ENCODE measurements at regions not wholly inside any gene's neighbourhood (a gene's known extent, or its start where the extent isn't known, plus 50 kb on each side); places are given as distances from the start of the nearest gene placed in this dataset.

DNA sequence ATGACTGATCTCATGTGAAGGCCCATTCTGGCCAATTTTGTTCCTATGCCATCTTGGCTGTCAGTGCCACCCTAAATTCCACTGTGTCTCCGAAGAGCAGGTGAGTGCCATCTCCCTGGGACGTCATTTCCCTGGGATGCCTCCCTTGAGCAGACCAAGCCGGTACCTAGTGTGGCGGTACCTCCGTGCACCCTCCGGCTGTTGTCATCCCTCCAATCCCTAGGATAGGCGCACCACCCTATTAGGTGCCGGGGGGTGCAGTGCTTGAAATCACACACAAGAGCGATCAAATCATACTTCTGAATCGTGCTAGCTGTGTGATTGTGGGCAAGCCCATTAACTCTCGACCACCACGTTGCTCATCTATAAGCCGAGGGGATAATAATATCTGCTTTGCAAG is 81.8 kb upstream of the GLI2 start:
- no peak overlapping the region for H3K23ac ChIP-seq (ENCODE audit: insufficient read length)
- H3K23me2 ChIP-seq (ENCODE audit: low read depth, low read length), result no peaks in the 10 kb centered on the region; the same call in 1 of the 2 replicates
- H2BK5ac ChIP-seq (ENCODE audit: low read depth, low read length), result no peak overlapping the region
- no peak overlapping the region for H2BK20ac ChIP-seq (ENCODE audit: low read length)
- no peaks in the 10 kb centered on the region for H3K79me2 ChIP-seq (ENCODE audit: control insufficient read depth in 1 of 2, insufficient read depth in 2 of 2, low read length in 2 of 2)
- H4K8ac ChIP-seq (ENCODE audit: extremely low read depth, insufficient read depth, low read length), result no peak overlapping the region; the same call in 1 of the 2 replicates
- H2BK15ac ChIP-seq (ENCODE audit: low read length), result no peak overlapping the region
- ChIA-PET CTCF (ENCODE audit: partially characterized antibody) (interaction anchor here (0.6 to 7.7 kb wide), 5 partner anchors 17 to 101 kb away, joined by 3 to 58 read pairs (median 3); no protein-coding TSS in a partner anchor), POLR2A (ENCODE audit: partially characterized antibody) (no interaction called here)
- TF ChIP-seq RXRA (IDR thresholded peaks at IDR 0.05; ENCODE audit: insufficient read depth, low read depth, low read length) (no peak), CEBPB (IDR thresholded peaks at IDR 0.05; ENCODE audit: low read depth, low read length) (no peak), TAF1 (IDR thresholded peaks at IDR 0.05; ENCODE audit: low read depth, low read length) (no peak), TBP (IDR thresholded peaks at IDR 0.05; ENCODE audit: low read depth, low read length) (no peak), EZH2 (IDR thresholded peaks at IDR 0.05; ENCODE audit: low read depth, low read length, severe bottlenecking) (no peak), BACH1 (IDR thresholded peaks at IDR 0.05; ENCODE audit: low read length) (no peak), SRF (IDR thresholded peaks at IDR 0.05; ENCODE audit: low read depth, low read length) (no peak), SP1 (IDR thresholded peaks at IDR 0.05; ENCODE audit: low read depth, low read length) (no peak), FOSL1 (IDR thresholded peaks at IDR 0.05; ENCODE audit: insufficient read depth, low read depth, low read length) (no peak), CHD1 (IDR thresholded peaks at IDR 0.05; ENCODE audit: low read depth, low read length) (no peak), TCF12 (IDR thresholded peaks at IDR 0.05; ENCODE audit: low read depth, low read length) (no peak)
- H3K4me2 ChIP-seq (ENCODE audit: insufficient read depth in 1 of 2, low read depth in 2 of 2, low read length in 2 of 2), result peak overlapping the region; percentile 54 to 58; a peak in 3 of 4 replicates
- H4K91ac ChIP-seq (replicated peaks; ENCODE audit: insufficient read length, low read length), result no peak overlapping the region
- no peak overlapping the region for H2AFZ ChIP-seq (ENCODE audit: low read length)
- no peak overlapping the region for H3K14ac ChIP-seq (ENCODE audit: insufficient read length)
- H2AK5ac ChIP-seq (ENCODE audit: low read depth, low read length), result no peak overlapping the region
- no peaks in the 10 kb centered on the region for H3K79me1 ChIP-seq (ENCODE audit: low read depth, low read length)
- no peaks in the 10 kb centered on the region for H3K36me3 ChIP-seq (ENCODE audit: control insufficient read depth in 2 of 4, insufficient read depth in 4 of 4, low read length in 3 of 4)
- DNase-seq (ENCODE audit: low read depth in 1 of 2, low spot score in 2 of 2), result no peak
- no peak overlapping the region for H3K56ac ChIP-seq (replicated peaks; ENCODE audit: insufficient read length, low read depth, low read length)
- H3K4me1 ChIP-seq (replicated peaks in 1 of 4; ENCODE audit: control insufficient read depth in 3 of 4, insufficient read depth in 4 of 4, low read length in 3 of 4), result peaks cover 0 to 3% (median 1%) of the 10 kb centered on the region in 4 experiments; a peak in 3 of 7 replicates
- H3K9ac ChIP-seq (replicated peaks in 1 of 4; ENCODE audit: extremely low read depth in 1 of 4, low read depth in 3 of 4, low read length in 3 of 4), result no peak overlapping the region
- H2BK12ac ChIP-seq (ENCODE audit: low read depth, low read length), result no peak overlapping the region
- no peak overlapping the region for H2BK120ac ChIP-seq (replicated peaks; ENCODE audit: low read depth, low read length)
- H3K4ac ChIP-seq (replicated peaks; ENCODE audit: insufficient read length, low read depth, low read length), result no peak overlapping the region
- peaks cover 10 to 26% (median 22%) of the 10 kb centered on the region in 4 experiments for H3K27me3 ChIP-seq (replicated peaks in 1 of 4; ENCODE audit: control insufficient read depth in 3 of 4, extremely low read depth in 1 of 4, insufficient read depth in 3 of 4, low read length in 3 of 4)
- no peak overlapping the region for H3K27ac ChIP-seq (ENCODE audit: low read depth, low read length)
- peak overlapping the region in 1 of 4 experiments; percentile 46; a peak in 1 of 8 replicates for H3K4me3 ChIP-seq (ENCODE audit: extremely low read depth in 1 of 4, insufficient read depth in 2 of 4, low read depth in 3 of 4, low read length in 4 of 4)
- no peak overlapping the region for H4K5ac ChIP-seq (ENCODE audit: insufficient read length, low read depth, low read length)
- 82% methylated on average over 13 of the region's 13 CpGs; no CpG with 5 or more reads in 1 of the 2 experiments for WGBS, 2 experiments (ENCODE audit: extremely low coverage in 1 of 2, insufficient coverage in 1 of 2, insufficient read length in 1 of 2, insufficient replicate concordance in 2 of 2, low coverage in 1 of 2, low lambda C conversion rate in 2 of 2, missing lambda C conversion rate in 1 of 2)
- H4K20me1 ChIP-seq (replicated peaks in 1 of 2; ENCODE audit: control insufficient read depth in 1 of 2, insufficient read depth in 2 of 2, low read length in 2 of 2), result no peaks in the 10 kb centered on the region
- H3K9me3 ChIP-seq (ENCODE audit: insufficient read depth in 2 of 2, low read depth in 1 of 2, low read length in 1 of 2), result peaks cover 3 to 14% of the 10 kb centered on the region in 2 experiments; a peak in 2 of 4 replicates
- FAIRE-seq, result no peak
- no peak overlapping the region for H3K18ac ChIP-seq (ENCODE audit: extremely low read depth, low read length)
